HFF-Myc (cell line): ENCODE measurements at regions not wholly inside any gene's neighbourhood (a gene's known extent, or its start where the extent isn't known, plus 50 kb on each side); places are given as distances from the start of the nearest gene placed in this dataset.

ENCODE experiments used
- DNase-seq: peaks from one replicate; pipeline ENCODE4 v3.0.0-alpha.2; 2011; ENCODE audit warnings: low read depth; ENCODE audit errors: extremely low read depth
- H3K4me3 ChIP-seq: replicated peaks from 2 replicates; pipeline ENCODE4 v1.5.1; 2011; ENCODE audit warnings: low read depth, mild to moderate bottlenecking, control low read depth, low read length
- CTCF ChIP-seq: IDR thresholded peaks from 2 replicates; pipeline ENCODE4 v1.5.1; 2012; ENCODE audit warnings: mild to moderate bottlenecking, low read depth, low read length, control low read depth; ENCODE audit errors: missing control alignments

- no peak overlapping the region for H3K4me3 ChIP-seq
- no peak for TF ChIP-seq CTCF
- no peak for DNase-seq
Measured at GRCh38 chr5:74122175-74122574, 496.2 kb downstream of the ARHGEF28 start.

GRCh38 chr5:74120585-74120984 lies 494.6 kb downstream of the ARHGEF28 start:
- DNase-seq = no peak
- H3K4me3 ChIP-seq = no peak overlapping the region
- no peak for TF ChIP-seq CTCF

DNA sequence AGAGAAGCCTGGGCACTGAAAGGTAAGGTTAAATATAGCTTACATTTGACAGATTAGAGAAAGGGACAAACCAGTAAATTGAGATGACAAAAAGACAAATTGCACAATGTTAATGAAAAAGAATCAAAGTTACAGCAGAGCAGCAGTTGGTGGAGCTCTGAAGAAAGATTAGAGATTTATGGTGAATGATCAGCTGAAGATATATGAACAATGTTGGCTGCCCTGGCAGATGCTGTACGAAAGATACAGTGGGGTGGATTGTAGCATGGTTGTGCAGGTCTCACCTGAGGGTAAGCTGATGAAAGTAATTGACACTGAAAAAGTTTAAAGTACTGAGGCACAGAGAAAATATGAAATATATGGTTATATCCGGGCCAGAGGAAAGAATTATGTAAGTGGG lies 492.1 kb downstream of the ARHGEF28 start:
- H3K4me3 ChIP-seq = no peak overlapping the region
- TF ChIP-seq CTCF = no peak

DNA sequence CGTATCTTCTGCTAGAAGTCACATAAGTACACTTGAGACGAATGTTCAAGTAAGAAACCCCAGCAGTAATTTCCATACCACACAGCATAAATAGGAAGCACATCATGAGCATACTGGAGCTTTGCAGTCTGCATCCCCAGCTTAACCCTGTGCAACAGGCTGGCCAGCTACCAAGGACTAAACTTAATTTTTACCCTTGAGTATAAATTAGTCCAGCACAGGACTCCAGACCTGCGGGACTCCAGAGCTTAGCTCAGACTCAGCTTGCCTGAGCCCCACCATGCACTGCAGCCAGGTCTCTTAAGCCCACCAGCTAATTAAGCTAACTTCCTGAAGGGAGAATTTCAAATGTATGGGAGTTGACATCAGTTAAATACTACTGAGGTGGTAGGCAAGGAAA lies 491.0 kb downstream of the ARHGEF28 start:
- DNase-seq = no peak
- TF ChIP-seq CTCF = no peak
- H3K4me3 ChIP-seq = no peak overlapping the region

More for the DNA sequence above, 492.1 kb downstream of the ARHGEF28 start:
- DNase-seq = no peak

DNA sequence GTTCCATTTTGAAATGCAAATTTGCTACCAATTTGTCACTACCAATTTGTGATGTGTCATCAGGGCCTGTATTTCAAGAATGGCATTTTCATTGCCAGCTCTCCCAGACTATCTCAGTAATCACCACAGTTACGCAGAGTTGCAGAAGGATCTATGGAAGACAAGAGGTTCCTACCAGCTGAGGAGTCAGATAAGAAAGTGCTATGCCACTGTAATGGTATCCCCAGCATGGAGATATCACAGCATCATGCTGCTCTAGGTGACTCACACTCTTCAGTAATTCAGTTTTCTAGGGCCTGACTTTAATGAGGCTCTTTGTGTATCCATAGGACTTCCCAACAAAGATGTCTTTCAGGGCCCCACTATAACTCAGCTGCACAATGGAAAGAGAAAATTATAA lies 490.3 kb downstream of the ARHGEF28 start:
- no peak for TF ChIP-seq CTCF
- no peak for DNase-seq
- H3K4me3 ChIP-seq = no peak overlapping the region

- no peak for TF ChIP-seq CTCF
- no peak overlapping the region for H3K4me3 ChIP-seq
- no peak for DNase-seq
Measured at GRCh38 chr5:74113927-74114326, 487.9 kb downstream of the ARHGEF28 start.

- no peak overlapping the region for H3K4me3 ChIP-seq
- no peak for DNase-seq
- TF ChIP-seq CTCF = no peak
Measured at GRCh38 chr5:74113196-74113540, 487.2 kb downstream of the ARHGEF28 start.
